ENCODE measurements at regions not wholly inside any gene's neighbourhood (a gene's known extent, or its start where the extent isn't known, plus 50 kb on each side); places are given as distances from the start of the nearest gene placed in this dataset.
A peak's percentile ranks its signal among the peaks of the same experiment; 100 is the strongest.

- DNase-seq: no peak
- H3K4me3 ChIP-seq: no peak overlapping the region
- WGBS, 5 donors: 52 to 73% (median 63%) methylated on average over 11 to 12 of the region's 12 CpGs
- no peaks in the 10 kb centered on the region for H3K27me3 ChIP-seq
- no peaks in the 10 kb centered on the region for H3K36me3 ChIP-seq
- intact Hi-C loops (cut with DNase I; ENCODE audit: low total_unique reads): no loop called here
- no peak overlapping the region for H3K27ac ChIP-seq
- peaks cover 0 to 13% (median 7%) of the 10 kb centered on the region in 4 donors for H3K4me1 ChIP-seq
- no peaks in the 10 kb centered on the region for H3K9me3 ChIP-seq
- TF ChIP-seq POLR2AphosphoS5 (IDR thresholded peaks at IDR 0.05) (no peak), CTCF (IDR thresholded peaks at IDR 0.05) (no peak), EP300 (IDR thresholded peaks at IDR 0.05) (no peak), POLR2A (IDR thresholded peaks at IDR 0.05) (no peak)
These were observed 89.1 kb upstream of the TAB2 start for GRCh38 chr6:149228311-149228955.

GRCh38 chr6:149229096-149229495, 88.4 kb upstream of the TAB2 start:
- Histone ChIP-seq H3K4me1 (peaks cover 0 to 12% (median 6%) of the 10 kb centered on the region in 4 donors), H3K27ac (no peak overlapping the region), H3K4me3 (no peak overlapping the region), H3K9me3 (no peaks in the 10 kb centered on the region), H3K27me3 (no peaks in the 10 kb centered on the region), H3K36me3 (no peaks in the 10 kb centered on the region)
- WGBS, 5 donors: 65 to 84% (median 76%) methylated on average over 6 of the region's 6 CpGs
- DNase-seq: no peak
- TF ChIP-seq POLR2A (IDR thresholded peaks at IDR 0.05) (no peak), POLR2AphosphoS5 (IDR thresholded peaks at IDR 0.05) (no peak), EP300 (IDR thresholded peaks at IDR 0.05) (no peak), CTCF (IDR thresholded peaks at IDR 0.05) (no peak)
- intact Hi-C loops (cut with DNase I; ENCODE audit: low total_unique reads): no loop called here

GRCh38 chr6:149230712-149231460, 86.6 kb upstream of the TAB2 start:
- Histone ChIP-seq H3K4me3 (no peak overlapping the region), H3K27me3 (no peaks in the 10 kb centered on the region), H3K27ac (no peak overlapping the region), H3K4me1 (peaks cover 0 to 19% (median 4%) of the 10 kb centered on the region in 4 donors), H3K36me3 (no peaks in the 10 kb centered on the region), H3K9me3 (no peaks in the 10 kb centered on the region)
- intact Hi-C loops (cut with DNase I; ENCODE audit: low total_unique reads): no loop called here
- WGBS, 5 donors: 87 to 94% (median 90%) methylated on average over 5 of the region's 5 CpGs
- TF ChIP-seq EP300 (IDR thresholded peaks at IDR 0.05) (no peak), POLR2AphosphoS5 (IDR thresholded peaks at IDR 0.05) (no peak), CTCF (IDR thresholded peaks at IDR 0.05) (no peak)
- no peak for DNase-seq

GRCh38 chr6:149231778-149232177, 85.7 kb upstream of the TAB2 start:
- no peaks in the 10 kb centered on the region for H3K27me3 ChIP-seq
- WGBS, 5 donors: 60 to 71% (median 66%) methylated on average over 7 of the region's 7 CpGs
- no peak for TF ChIP-seq POLR2AphosphoS5 (IDR thresholded peaks at IDR 0.05)
- no peak for TF ChIP-seq CTCF (IDR thresholded peaks at IDR 0.05)
- TF ChIP-seq EP300 (IDR thresholded peaks at IDR 0.05): no peak
- no peak for TF ChIP-seq POLR2A (IDR thresholded peaks at IDR 0.05)
- no peak for DNase-seq
- no peak overlapping the region for H3K4me3 ChIP-seq
- H3K4me1 ChIP-seq: peaks cover 0 to 19% (median 8%) of the 10 kb centered on the region in 4 donors
- no peaks in the 10 kb centered on the region for H3K9me3 ChIP-seq
- H3K27ac ChIP-seq: peak overlapping the region in 2 of 5 donors; percentile 49 to 52
- intact Hi-C loops (cut with DNase I; ENCODE audit: low total_unique reads): no loop called here
- H3K36me3 ChIP-seq: no peaks in the 10 kb centered on the region
